ENCODE measurements at regions not wholly inside any gene's neighbourhood (a gene's known extent, or its start where the extent isn't known, plus 50 kb on each side); places are given as distances from the start of the nearest gene placed in this dataset.

DNA sequence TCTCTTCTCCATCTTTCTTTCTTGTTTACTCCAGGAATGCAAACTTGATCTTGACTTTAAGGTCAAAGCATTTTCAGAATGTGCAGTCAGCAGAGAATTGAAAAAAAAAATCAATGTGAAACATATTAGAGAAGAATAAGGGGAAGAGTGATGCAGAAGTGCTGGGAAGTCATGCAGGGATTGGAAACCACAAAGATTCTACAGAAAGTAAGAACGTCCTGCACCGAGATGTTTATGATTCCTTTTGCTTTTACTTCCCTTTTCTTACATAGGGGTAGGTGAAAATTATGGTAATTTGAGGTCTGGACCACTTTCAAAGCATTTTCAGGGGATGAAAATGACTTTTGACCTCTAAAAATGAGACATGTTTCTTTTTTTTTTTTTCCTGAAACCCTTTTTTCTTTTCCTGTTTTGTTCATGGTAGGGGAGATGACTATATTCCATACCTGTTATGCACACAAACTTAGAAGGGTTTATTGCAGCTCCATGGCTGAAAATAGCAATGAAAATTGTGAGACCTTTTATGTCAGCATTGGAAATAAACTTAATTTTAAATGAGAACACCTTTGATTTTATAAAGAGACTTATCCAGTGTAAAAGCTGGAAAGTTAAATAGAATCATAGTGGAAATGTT lies 623.5 kb upstream of the TBL1XR1 start (continued):
- TF ChIP-seq ZFP30 (CRISPR knock-in tag; IDR thresholded peaks at IDR 0.05) (no peak), ZNF70 (CRISPR knock-in tag; IDR thresholded peaks at IDR 0.05) (no peak)

GRCh38 chr3:177822681-177823096 lies 625.4 kb upstream of the TBL1XR1 start:
- TF ChIP-seq TSHZ2 (CRISPR knock-in tag; IDR thresholded peaks at IDR 0.05), result 0 out of 2 replicates have a peak, but pooled peaks have one; percentile 47
- no peak for TF ChIP-seq ESRRG (CRISPR knock-in tag; IDR thresholded peaks at IDR 0.05)
- peak; percentile 51 for TF ChIP-seq ISL1 (CRISPR knock-in tag; IDR thresholded peaks at IDR 0.05)
- TF ChIP-seq POU6F1 (CRISPR knock-in tag; IDR thresholded peaks at IDR 0.05; ENCODE audit: borderline replicate concordance, low read depth), result no peak
- no peak for ATAC-seq

DNA sequence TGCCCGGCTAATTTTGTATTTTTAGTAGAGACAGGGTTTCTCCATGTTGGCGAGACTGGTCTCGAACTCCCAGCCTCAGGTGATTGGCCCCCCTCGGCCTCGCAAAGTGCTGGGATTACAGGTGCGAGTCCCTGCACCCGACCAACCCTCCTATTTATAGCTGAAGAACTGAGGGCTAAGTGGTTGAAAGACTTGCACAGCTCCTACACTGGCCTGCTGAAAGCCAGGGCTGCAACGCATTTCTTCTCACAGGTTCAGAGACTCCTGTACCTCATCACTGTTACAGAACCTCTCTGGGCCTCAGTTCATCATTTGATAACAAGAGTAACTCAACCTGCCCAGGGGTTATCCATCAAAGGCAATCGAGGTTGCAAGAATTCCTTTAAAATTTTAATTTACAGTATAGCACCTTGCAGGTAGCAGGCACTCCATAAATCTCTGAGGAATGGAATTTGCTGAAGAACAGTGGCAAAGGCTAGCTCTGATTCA lies 626.5 kb upstream of the TBL1XR1 start:
- TF ChIP-seq PPARA (CRISPR knock-in tag; IDR thresholded peaks at IDR 0.05; ENCODE audit: borderline replicate concordance) (no peak), ZNF70 (CRISPR knock-in tag; IDR thresholded peaks at IDR 0.05) (no peak), RARB (CRISPR knock-in tag; IDR thresholded peaks at IDR 0.05) (no peak)
- peak; percentile 44 for ATAC-seq

DNA sequence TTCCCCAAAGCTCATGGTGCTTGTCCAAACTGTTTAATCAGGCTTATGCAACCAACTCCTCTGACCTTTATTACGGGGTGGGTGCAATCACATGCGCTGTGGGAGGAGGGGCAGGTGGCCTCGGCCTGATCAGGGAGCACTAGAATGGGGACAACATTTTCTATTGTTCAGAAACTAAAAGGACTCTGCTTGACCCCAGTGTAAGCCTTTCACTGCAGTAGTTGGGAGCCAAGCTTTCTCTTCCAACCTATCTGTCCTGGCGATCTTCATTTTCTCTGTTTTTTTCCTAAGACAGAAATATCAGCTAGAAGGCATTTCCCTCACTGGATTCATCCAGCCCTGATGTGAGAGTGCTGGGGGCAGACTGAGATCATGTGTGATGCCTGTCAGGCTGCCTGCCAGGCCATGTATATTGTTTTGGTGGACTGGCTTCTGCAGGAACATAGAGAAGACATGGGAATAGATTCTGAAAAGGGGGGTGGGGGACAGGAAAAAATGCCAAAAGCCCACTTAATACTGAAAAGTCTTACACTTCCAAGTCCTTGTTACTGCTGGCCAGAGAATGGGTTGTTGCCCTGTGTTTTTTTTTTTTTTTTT lies 627.0 kb upstream of the TBL1XR1 start:
- no peak for TF ChIP-seq RARB (CRISPR knock-in tag; IDR thresholded peaks at IDR 0.05)
- peak; percentile 70; the same call in 1 of the 2 replicates for TF ChIP-seq SNAI2 (CRISPR knock-in tag; IDR thresholded peaks at IDR 0.05)
- TF ChIP-seq CSDC2 (CRISPR knock-in tag; IDR thresholded peaks at IDR 0.05), result peak; percentile 39; the same call in 1 of the 2 replicates
- no peak for TF ChIP-seq ZFP30 (CRISPR knock-in tag; IDR thresholded peaks at IDR 0.05)
- TF ChIP-seq CSRNP3 (CRISPR knock-in tag; IDR thresholded peaks at IDR 0.05), result no peak
- TF ChIP-seq, protein P1, sequence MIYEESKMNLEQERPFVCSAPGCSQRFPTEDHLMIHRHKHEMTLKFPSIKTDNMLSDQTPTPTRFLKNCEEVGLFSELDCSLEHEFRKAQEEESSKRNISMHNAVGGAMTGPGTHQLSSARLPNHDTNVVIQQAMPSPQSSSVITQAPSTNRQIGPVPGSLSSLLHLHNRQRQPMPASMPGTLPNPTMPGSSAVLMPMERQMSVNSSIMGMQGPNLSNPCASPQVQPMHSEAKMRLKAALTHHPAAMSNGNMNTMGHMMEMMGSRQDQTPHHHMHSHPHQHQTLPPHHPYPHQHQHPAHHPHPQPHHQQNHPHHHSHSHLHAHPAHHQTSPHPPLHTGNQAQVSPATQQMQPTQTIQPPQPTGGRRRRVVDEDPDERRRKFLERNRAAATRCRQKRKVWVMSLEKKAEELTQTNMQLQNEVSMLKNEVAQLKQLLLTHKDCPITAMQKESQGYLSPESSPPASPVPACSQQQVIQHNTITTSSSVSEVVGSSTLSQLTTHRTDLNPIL (CRISPR knock-in tag; IDR thresholded peaks at IDR 0.05; ENCODE audit: low read depth), result no peak
- TF ChIP-seq ZC3H10 (CRISPR knock-in tag; IDR thresholded peaks at IDR 0.05), result no peak
- TF ChIP-seq TCF4 (CRISPR knock-in tag; IDR thresholded peaks at IDR 0.05; ENCODE audit: borderline replicate concordance), result peak; percentile 22; the same call in 1 of the 2 replicates
- TF ChIP-seq TSHZ2 (CRISPR knock-in tag; IDR thresholded peaks at IDR 0.05), result peak; percentile 74; the same call in 1 of the 2 replicates
- peak; percentile 49; the same call in 1 of the 2 replicates for TF ChIP-seq ESRRG (CRISPR knock-in tag; IDR thresholded peaks at IDR 0.05)
- TF ChIP-seq ZNF565 (CRISPR knock-in tag; conservative IDR thresholded peaks at IDR 0.05; ENCODE audit: low read depth), result no peak
- TF ChIP-seq ISL1 (CRISPR knock-in tag; IDR thresholded peaks at IDR 0.05), result peak; percentile 48
- TF ChIP-seq OSR1 (CRISPR knock-in tag; IDR thresholded peaks at IDR 0.05), result no peak
- ATAC-seq, result peak; percentile 88

Measured in SK-N-SH treated with all-trans-retinoic acid at 6 μM for 48 hours (cell line).